Mesenchymal stem cell (in vitro differentiated cells and primary cell): ENCODE measurements at regions not wholly inside any gene's neighbourhood (a gene's known extent, or its start where the extent isn't known, plus 50 kb on each side); places are given as distances from the start of the nearest gene placed in this dataset.

Experiments used
- DNase-seq: peaks from one replicate; pipeline ENCODE4 v3.0.0-alpha.2; 2013
- H2AFZ ChIP-seq: one replicate; pipeline ENCODE4 v1.6.1; 2013; ENCODE audit warnings: low read depth, mild to moderate bottlenecking, control low read depth, inconsistent platforms, low read length, moderate library complexity
- H2AK5ac ChIP-seq: 2 replicates; pipeline ENCODE4 v1.6.1; 2013; ENCODE audit warnings: low read length, moderate library complexity, mild to moderate bottlenecking, inconsistent platforms; ENCODE audit not compliant: severe bottlenecking
- H2BK120ac ChIP-seq: one replicate; pipeline ENCODE4 v1.6.1; 2013; ENCODE audit warnings: low read depth, mild to moderate bottlenecking, inconsistent platforms, low read length, moderate library complexity
- H2BK12ac ChIP-seq, 2 experiments: one replicate each; pipeline ENCODE4 v1.6.1; 2013; ENCODE audit warnings: inconsistent platforms in 2 of 2, low read length in 2 of 2, mild to moderate bottlenecking in 2 of 2, moderate library complexity in 2 of 2, control low read depth in 1 of 2
- H2BK15ac ChIP-seq: one replicate; pipeline ENCODE4 v1.6.1; 2013; ENCODE audit warnings: mild to moderate bottlenecking, low read depth, inconsistent platforms; ENCODE audit not compliant: poor library complexity, severe bottlenecking
- H2BK5ac ChIP-seq: 2 replicates; pipeline ENCODE4 v1.6.1; 2013; ENCODE audit warnings: low read depth, mild to moderate bottlenecking, low read length, control low read depth, inconsistent platforms; ENCODE audit not compliant: poor library complexity, severe bottlenecking
- H3K14ac ChIP-seq, 2 experiments: one replicate each; pipeline ENCODE4 v1.6.1; 2013; ENCODE audit warnings: inconsistent platforms in 2 of 2, low read length in 2 of 2, control low read depth in 1 of 2, mild to moderate bottlenecking in 1 of 2, moderate library complexity in 1 of 2
- H3K18ac ChIP-seq, 2 experiments: one replicate each; pipeline ENCODE4 v1.6.1; 2013; ENCODE audit warnings: inconsistent platforms in 2 of 2, low read length in 2 of 2, control low read depth in 1 of 2, low read depth in 1 of 2, mild to moderate bottlenecking in 1 of 2
- H3K23ac ChIP-seq, 2 experiments: one replicate each; pipeline ENCODE4 v1.6.1; 2013; ENCODE audit warnings: inconsistent platforms in 2 of 2, low read length in 2 of 2, mild to moderate bottlenecking in 2 of 2, moderate library complexity in 2 of 2, control low read depth in 1 of 2
- H3K27ac ChIP-seq: 2 replicates; pipeline ENCODE4 v1.5.1; 2013; ENCODE audit warnings: mild to moderate bottlenecking, moderate library complexity, low read length, control low read depth, inconsistent platforms; ENCODE audit not compliant: poor library complexity, severe bottlenecking
- H3K27me3 ChIP-seq, 2 experiments: 2 replicates each; pipeline versions ENCODE4 v1.6.1 to v1.7.0; 2013; ENCODE audit warnings: low read length in 2 of 2, mild to moderate bottlenecking in 2 of 2, moderate library complexity in 2 of 2, control low read depth in 1 of 2, inconsistent platforms in 1 of 2; ENCODE audit not compliant: control insufficient read depth in 1 of 2, insufficient read depth in 1 of 2
- H3K36me3 ChIP-seq, 2 experiments: 2 replicates each; pipeline versions ENCODE4 v1.6.1 to v1.7.0; 2013; ENCODE audit warnings: low read length in 2 of 2, control low read depth in 1 of 2, inconsistent platforms in 1 of 2, low read depth in 1 of 2, mild to moderate bottlenecking in 1 of 2; ENCODE audit not compliant: insufficient read depth in 2 of 2, control insufficient read depth in 1 of 2
- H3K4ac ChIP-seq, 2 experiments: one replicate each; pipeline ENCODE4 v1.6.1; 2013; ENCODE audit warnings: inconsistent platforms in 2 of 2, low read length in 2 of 2, mild to moderate bottlenecking in 2 of 2, moderate library complexity in 2 of 2, control low read depth in 1 of 2, low read depth in 1 of 2
- H3K4me1 ChIP-seq: 2 replicates; pipeline ENCODE4 v1.6.1; 2013; ENCODE audit warnings: low read depth, low read length, control low read depth; ENCODE audit not compliant: control insufficient read depth, insufficient read depth
- H3K4me2 ChIP-seq: 2 replicates; pipeline ENCODE4 v1.6.1; 2013; ENCODE audit warnings: low read length, mild to moderate bottlenecking, inconsistent platforms; ENCODE audit not compliant: poor library complexity, severe bottlenecking
- H3K4me3 ChIP-seq, 2 experiments: 2 replicates each; pipeline versions ENCODE4 v1.5.1 to v1.7.0; 2013; ENCODE audit warnings: low read length in 2 of 2, mild to moderate bottlenecking in 2 of 2, control low read depth in 1 of 2, low read depth in 1 of 2; ENCODE audit not compliant: insufficient read depth in 1 of 2
- H3K79me1 ChIP-seq: replicated peaks from 2 replicates; pipeline ENCODE4 v1.6.1; 2013; ENCODE audit warnings: mild to moderate bottlenecking, control low read depth, low read length, inconsistent platforms; ENCODE audit not compliant: poor library complexity, severe bottlenecking
- H3K9ac ChIP-seq: 2 replicates; pipeline ENCODE4 v1.7.0; 2013; ENCODE audit warnings: mild to moderate bottlenecking, low read length, moderate library complexity
- H3K9me3 ChIP-seq: 2 replicates; pipeline ENCODE4 v1.7.0; 2013; ENCODE audit warnings: mild to moderate bottlenecking, low read length; ENCODE audit not compliant: control insufficient read depth
- H4K8ac ChIP-seq: one replicate; pipeline ENCODE4 v1.6.1; 2013; ENCODE audit warnings: inconsistent platforms, mild to moderate bottlenecking, low read length, moderate library complexity
- H4K91ac ChIP-seq: one replicate; pipeline ENCODE4 v1.6.1; 2013; ENCODE audit warnings: mild to moderate bottlenecking, low read length, inconsistent platforms
- WGBS: methylation state at CpG from one replicate; pipeline ENCODE4 v1.1.7; 2013; ENCODE audit warnings: mixed read lengths; 5-methylcytosine and 5-hydroxymethylcytosine counted together

DNA sequence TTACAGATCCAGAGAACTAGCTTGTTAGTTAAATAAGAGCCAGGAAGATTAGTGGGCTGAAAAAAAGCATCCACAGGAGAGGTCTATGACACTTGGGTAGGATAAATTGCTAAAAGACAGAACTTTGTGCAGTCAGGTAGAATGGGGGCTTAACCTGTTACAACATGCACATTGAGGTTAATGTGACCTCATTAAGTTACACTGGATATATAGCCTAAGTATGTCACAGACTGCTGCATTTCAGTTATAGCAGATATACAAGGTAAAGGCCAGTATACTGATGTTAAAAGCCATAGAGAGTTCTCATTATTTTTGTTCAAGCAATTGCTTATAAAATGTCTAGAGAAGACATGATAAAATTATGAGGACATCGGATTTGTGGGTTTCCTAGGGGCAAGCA lies 1179.9 kb upstream of the PCDH9 start:
- H2BK120ac ChIP-seq = no peak overlapping the region
- H2AK5ac ChIP-seq = no peak overlapping the region
- H3K4me1 ChIP-seq = no peaks in the 10 kb centered on the region
- H3K4ac ChIP-seq = no peak overlapping the region
- no peak overlapping the region for H3K4me3 ChIP-seq
- H2BK12ac ChIP-seq = no peak overlapping the region
- H3K14ac ChIP-seq = no peak overlapping the region
- no peak overlapping the region for H3K27ac ChIP-seq
- no peak overlapping the region for H3K4me2 ChIP-seq
- H3K9me3 ChIP-seq = peaks cover 33% of the 10 kb centered on the region
- H3K79me1 ChIP-seq = no peaks in the 10 kb centered on the region
- no peak overlapping the region for H3K9ac ChIP-seq
- no peaks in the 10 kb centered on the region for H3K36me3 ChIP-seq
- WGBS = no CpG with 5 or more reads among the region's 1 CpG
- H2BK15ac ChIP-seq = no peak overlapping the region
- H4K91ac ChIP-seq = no peak overlapping the region
- no peaks in the 10 kb centered on the region for H3K27me3 ChIP-seq
- DNase-seq = no peak
- no peak overlapping the region for H4K8ac ChIP-seq
- H2BK5ac ChIP-seq = no peak overlapping the region
- no peak overlapping the region for H3K18ac ChIP-seq
- no peak overlapping the region for H2AFZ ChIP-seq
- no peak overlapping the region for H3K23ac ChIP-seq

- Histone ChIP-seq H3K4ac (no peak overlapping the region), H3K27ac (no peak overlapping the region), H4K8ac (no peak overlapping the region), H2AK5ac (no peak overlapping the region), H2BK12ac (no peak overlapping the region), H3K9me3 (no peaks in the 10 kb centered on the region), H2AFZ (no peak overlapping the region), H3K27me3 (no peaks in the 10 kb centered on the region), H3K9ac (no peak overlapping the region), H3K36me3 (no peaks in the 10 kb centered on the region), H3K23ac (no peak overlapping the region), H3K4me1 (no peaks in the 10 kb centered on the region), H4K91ac (no peak overlapping the region), H2BK5ac (no peak overlapping the region), H3K18ac (no peak overlapping the region), H2BK120ac (no peak overlapping the region), H3K4me2 (no peak overlapping the region), H2BK15ac (no peak overlapping the region), H3K79me1 (no peaks in the 10 kb centered on the region), H3K4me3 (no peak overlapping the region), H3K14ac (no peak overlapping the region)
- DNase-seq = no peak
- WGBS = 83% methylated on average over 1 of the region's 5 CpGs
Measured at GRCh38 chr13:68390987-68391386, 1160.9 kb upstream of the PCDH9 start.

DNA sequence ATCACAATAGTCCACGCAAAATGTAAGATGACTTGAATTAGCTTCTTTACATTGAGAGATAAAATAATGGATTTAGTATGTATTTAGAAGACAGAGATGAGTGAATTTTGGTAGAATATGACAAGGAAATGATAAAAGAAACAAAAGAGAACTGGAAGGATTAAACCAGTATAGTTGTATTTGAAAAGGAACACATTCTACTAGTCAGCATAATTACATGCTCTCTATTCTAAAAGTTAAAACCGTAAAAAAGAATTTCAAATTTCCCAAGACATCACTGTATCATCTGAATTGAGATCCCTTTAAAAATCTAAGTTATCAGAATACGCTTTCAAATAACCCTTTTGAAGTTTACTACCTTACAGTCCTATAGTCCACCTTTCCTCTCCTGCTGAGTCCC lies 1156.7 kb upstream of the PCDH9 start:
- Histone ChIP-seq H2AFZ (no peak overlapping the region), H3K23ac (no peak overlapping the region), H4K8ac (no peak overlapping the region), H3K18ac (no peak overlapping the region), H3K14ac (no peak overlapping the region), H2AK5ac (no peak overlapping the region), H3K27me3 (no peaks in the 10 kb centered on the region), H3K9me3 (no peaks in the 10 kb centered on the region), H3K4ac (no peak overlapping the region), H2BK5ac (no peak overlapping the region), H3K36me3 (no peaks in the 10 kb centered on the region), H3K9ac (no peak overlapping the region), H3K4me2 (no peak overlapping the region), H3K79me1 (no peaks in the 10 kb centered on the region), H3K27ac (no peak overlapping the region), H3K4me1 (no peaks in the 10 kb centered on the region), H2BK120ac (no peak overlapping the region), H3K4me3 (no peak overlapping the region), H2BK12ac (no peak overlapping the region), H4K91ac (no peak overlapping the region), H2BK15ac (no peak overlapping the region)
- 98% methylated on average over 3 of the region's 3 CpGs for WGBS
- no peak for DNase-seq

GRCh38 chr13:68380041-68380973 lies 1150.2 kb upstream of the PCDH9 start:
- H2AFZ ChIP-seq = no peak overlapping the region
- H3K9me3 ChIP-seq = no peaks in the 10 kb centered on the region
- no peak overlapping the region for H3K4me3 ChIP-seq
- H3K4ac ChIP-seq = no peak overlapping the region
- DNase-seq = no peak
- no peak overlapping the region for H2BK12ac ChIP-seq
- no peak overlapping the region for H4K8ac ChIP-seq
- no peak overlapping the region for H3K4me2 ChIP-seq
- no peaks in the 10 kb centered on the region for H3K4me1 ChIP-seq
- no peak overlapping the region for H2BK5ac ChIP-seq
- no peak overlapping the region for H3K14ac ChIP-seq
- H3K18ac ChIP-seq = no peak overlapping the region
- no peak overlapping the region for H3K23ac ChIP-seq
- H3K36me3 ChIP-seq = no peaks in the 10 kb centered on the region
- no peak overlapping the region for H4K91ac ChIP-seq
- 91% methylated on average over 5 of the region's 6 CpGs for WGBS
- H2AK5ac ChIP-seq = no peak overlapping the region
- H2BK15ac ChIP-seq = no peak overlapping the region
- H3K27me3 ChIP-seq = no peaks in the 10 kb centered on the region
- no peak overlapping the region for H3K9ac ChIP-seq
- no peak overlapping the region for H3K27ac ChIP-seq
- no peaks in the 10 kb centered on the region for H3K79me1 ChIP-seq
- H2BK120ac ChIP-seq = no peak overlapping the region
